ENCODE measurements at regions not wholly inside any gene's neighbourhood (a gene's known extent, or its start where the extent isn't known, plus 50 kb on each side); places are given as distances from the start of the nearest gene placed in this dataset.

- no peak for FAIRE-seq
- TF ChIP-seq NFIC (IDR thresholded peaks at IDR 0.05; ENCODE audit: low read depth, low read length): no peak
- TF ChIP-seq POLR2AphosphoS5 (IDR thresholded peaks at IDR 0.05; ENCODE audit: low read length): no peak
- TF ChIP-seq RFX5 (IDR thresholded peaks at IDR 0.05; ENCODE audit: low read depth, low read length): no peak
- TF ChIP-seq ZBED1 (IDR thresholded peaks at IDR 0.05; ENCODE audit: borderline replicate concordance): no peak
- TF ChIP-seq TAF1 (IDR thresholded peaks at IDR 0.05; ENCODE audit: borderline replicate concordance, low read depth, low read length): no peak
- TF ChIP-seq HCFC1 (IDR thresholded peaks at IDR 0.05; ENCODE audit: low read length): no peak
- TF ChIP-seq RAD21 (IDR thresholded peaks at IDR 0.05; ENCODE audit: insufficient read depth, low read depth, low read length): no peak
- TF ChIP-seq ESRRA (IDR thresholded peaks at IDR 0.05; ENCODE audit: low read length): no peak
- TF ChIP-seq PRDM15 (CRISPR knock-in tag; IDR thresholded peaks at IDR 0.05): no peak
- TF ChIP-seq TBL1XR1 (IDR thresholded peaks at IDR 0.05; ENCODE audit: low read depth, low read length): no peak
- no peak overlapping the region for H3K9ac ChIP-seq (ENCODE audit: control insufficient read depth, insufficient read depth, low read length)
Measured at GRCh38 chr3:55288657-55289056, 198.4 kb downstream of the WNT5A start.

More at GRCh38 chr3:55288657-55289056, 198.4 kb downstream of the WNT5A start:
- Histone ChIP-seq H3K4me1 (ENCODE audit: control insufficient read depth, insufficient read depth, low read length) (no peaks in the 10 kb centered on the region), H3K9me3 (replicated peaks; ENCODE audit: control insufficient read depth, insufficient read depth, low read length) (no peaks in the 10 kb centered on the region), H4K20me1 (ENCODE audit: control insufficient read depth, insufficient read depth) (no peaks in the 10 kb centered on the region; the same call in 1 of the 2 replicates), H3K27me3 (replicated peaks in 1 of 2; ENCODE audit: control insufficient read depth in 2 of 2, insufficient read depth in 2 of 2, low read length in 1 of 2) (no peaks in the 10 kb centered on the region; a peak in 2 of 4 replicates), H3K4me2 (ENCODE audit: control insufficient read depth, insufficient read depth) (no peak overlapping the region), H3K36me3 (ENCODE audit: control insufficient read depth in 2 of 2, insufficient read depth in 2 of 2, low read length in 1 of 2) (no peaks in the 10 kb centered on the region), H3K27ac (ENCODE audit: control insufficient read depth, insufficient read depth) (no peak overlapping the region), H3K79me2 (ENCODE audit: control insufficient read depth, insufficient read depth, low read length) (no peaks in the 10 kb centered on the region), H3K4me3 (no peak overlapping the region), H2AFZ (ENCODE audit: control insufficient read depth, low read depth, low read length) (no peak overlapping the region)
- ChIA-PET POLR2A (no interaction called here), CTCF (no interaction called here), RAD21 (ENCODE audit: unreplicated experiment) (no interaction called here), SMC1A (ENCODE audit: uncharacterized antibody, unreplicated experiment) (no interaction called here)
- intact Hi-C loops (cut with micrococcal nuclease; ENCODE audit: unreplicated experiment) (no loop called here), in situ Hi-C loops (cut with MboI) (no loop called here)
- BruUV-seq (replicated peaks): no TSS peak
- DNase-seq (ENCODE audit: low read depth, low spot score) (no peak), ATAC-seq (no peak)

Measured in GM12878 (cell line).